Panc1 (cell line): ENCODE measurements at regions not wholly inside any gene's neighbourhood (a gene's known extent, or its start where the extent isn't known, plus 50 kb on each side); places are given as distances from the start of the nearest gene placed in this dataset.

Experiments used
- ATAC-seq: fragments of 200-7000 bp; cut with Tn5 transposase; 2 replicates; pipeline ENCODE4 v1.9.1; 2020; ENCODE audit warnings: mild to moderate bottlenecking, moderate library complexity
- BruUV-seq: library from RNA; stranded (reverse); fragments of 400-500 nt; replicated peaks from 2 replicates; lab custom pipeline; 2021; lab: Mats Ljungman, UMichigan
- CTCF ChIA-PET: fragments of 300-600 bp; sonication (Branson Sonifier 250); formaldehyde crosslinking; loops from one replicate; lab custom pipeline; 2022; ENCODE audit warnings: antibody characterized with exemption; lab: Charles Lee
- POLR2A ChIA-PET: fragments of 300-600 bp; sonication (Branson Sonifier 250); formaldehyde crosslinking; loops from one replicate; lab custom pipeline; 2022; ENCODE audit warnings: antibody characterized with exemption; lab: Charles Lee
- DNase-seq: peaks from one replicate; pipeline ENCODE4 v3.0.0-alpha.2; 2010; ENCODE audit warnings: low read depth, low spot score
- H3K27ac ChIP-seq: 2 replicates; pipeline ENCODE4 v1.5.1; 2011; ENCODE audit warnings: mild to moderate bottlenecking, low read length, inconsistent platforms
- H3K27me3 ChIP-seq: fragments of 200-500 bp; sonication (Bioruptor generic); 2 replicates; pipeline ENCODE4 v1.6.0; 2014; ENCODE audit warnings: low read length, inconsistent platforms; ENCODE audit not compliant: control insufficient read depth, insufficient read depth
- H3K36me3 ChIP-seq: fragments of 200-500 bp; sonication (Bioruptor generic); 2 replicates; pipeline ENCODE4 v1.5.1; 2014; ENCODE audit warnings: inconsistent platforms, mild to moderate bottlenecking, low read length, moderate library complexity; ENCODE audit not compliant: control insufficient read depth, insufficient read depth
- H3K4me1 ChIP-seq: 2 replicates; pipeline ENCODE4 v1.5.1; 2011; ENCODE audit warnings: inconsistent platforms, mild to moderate bottlenecking, low read length, moderate library complexity; ENCODE audit not compliant: control insufficient read depth, insufficient read depth
- H3K4me3 ChIP-seq, 2 experiments: 2 replicates each; pipeline ENCODE4 v1.5.1; 2011 to 2012; ENCODE audit warnings: low read depth in 2 of 2, low read length in 2 of 2, mild to moderate bottlenecking in 2 of 2, inconsistent platforms in 1 of 2, moderate library complexity in 1 of 2
- H3K9me3 ChIP-seq: fragments of 200-500 bp; sonication (Bioruptor generic); 2 replicates; pipeline ENCODE4 v1.5.1; 2014; ENCODE audit warnings: low read depth, mild to moderate bottlenecking, inconsistent platforms, low read length, moderate library complexity; ENCODE audit not compliant: control insufficient read depth, insufficient read depth
- CTCF ChIP-seq: fragments of 450-650 bp; IDR thresholded peaks from 2 replicates; pipeline ENCODE4 v1.5.1; 2017; ENCODE audit warnings: mild to moderate bottlenecking
- POLR2AphosphoS5 ChIP-seq: IDR thresholded peaks from 2 replicates; pipeline ENCODE4 v1.6.1; 2012; ENCODE audit warnings: mild to moderate bottlenecking, low read depth, low read length, moderate library complexity
- REST ChIP-seq, 2 experiments: IDR thresholded peaks; 2 replicates each; pipeline ENCODE4 v1.6.1; 2011 to 2012; ENCODE audit warnings: low read depth in 2 of 2, control low read depth in 1 of 2, low read length in 1 of 2, mild to moderate bottlenecking in 1 of 2, moderate library complexity in 1 of 2; ENCODE audit not compliant: insufficient read depth in 1 of 2
- SIN3A ChIP-seq: IDR thresholded peaks from 2 replicates; pipeline ENCODE4 v1.6.1; 2012; ENCODE audit warnings: low read depth, mild to moderate bottlenecking, low read length, moderate library complexity, borderline replicate concordance; ENCODE audit not compliant: insufficient read depth
- TCF7L2 ChIP-seq: IDR thresholded peaks from 2 replicates; pipeline ENCODE4 v1.6.1; 2011; ENCODE audit warnings: mild to moderate bottlenecking, low read depth, low read length, inconsistent platforms
- in situ Hi-C: cut with HindIII; loops from 2 replicates; pipeline ENCODE4 v1.10.0; 2016; ENCODE audit warnings: low sequenced_read_pairs, low pct_unique_long_range_greater_than_20kb
- intact Hi-C: fragments of 100-400 bp; cut with micrococcal nuclease; formaldehyde crosslinking; loops from one replicate; pipeline ENCODE4 v1.10.0; 2022; ENCODE audit not compliant: unreplicated experiment

- H3K4me3 ChIP-seq, result no peak overlapping the region
- TF ChIP-seq TCF7L2 (no peak), SIN3A (no peak), POLR2AphosphoS5 (no peak), CTCF (no peak), REST (IDR thresholded peaks at IDR 0.05; ENCODE audit: insufficient read depth in 1 of 2, low read depth in 2 of 2, low read length in 1 of 2) (no peak)
- no peak overlapping the region for H3K27ac ChIP-seq
- no TSS peak for BruUV-seq
- ChIA-PET CTCF (no interaction called here), POLR2A (no interaction called here)
- no peak for ATAC-seq
- H3K27me3 ChIP-seq, result no peaks in the 10 kb centered on the region
- in situ Hi-C loops, result no loop called here
- H3K36me3 ChIP-seq, result no peaks in the 10 kb centered on the region
- no peak for DNase-seq
- H3K4me1 ChIP-seq, result no peaks in the 10 kb centered on the region
- H3K9me3 ChIP-seq, result no peaks in the 10 kb centered on the region
- intact Hi-C loops, result no loop called here
Measured at GRCh38 chr1:98487620-98488019, 173.9 kb upstream of the SNX7 start.

- no peak for DNase-seq
- TF ChIP-seq REST (IDR thresholded peaks at IDR 0.05; ENCODE audit: insufficient read depth in 1 of 2, low read depth in 2 of 2, low read length in 1 of 2), result no peak
- no peak for TF ChIP-seq SIN3A
- TF ChIP-seq TCF7L2, result no peak
- ChIA-PET POLR2A (no interaction called here), CTCF (no interaction called here)
- H3K36me3 ChIP-seq, result no peaks in the 10 kb centered on the region
- no peaks in the 10 kb centered on the region for H3K27me3 ChIP-seq
- in situ Hi-C loops, result no loop called here
- no peaks in the 10 kb centered on the region for H3K9me3 ChIP-seq
- no peaks in the 10 kb centered on the region for H3K4me1 ChIP-seq
- intact Hi-C loops, result no loop called here
- H3K27ac ChIP-seq, result no peak overlapping the region
- ATAC-seq, result no peak
- no TSS peak for BruUV-seq
- H3K4me3 ChIP-seq, result no peak overlapping the region
Measured at GRCh38 chr1:98482611-98483010, 178.9 kb upstream of the SNX7 start.
